Uterus (tissue), 2 donors: ENCODE measurements at regions not wholly inside any gene's neighbourhood (a gene's known extent, or its start where the extent isn't known, plus 50 kb on each side); places are given as distances from the start of the nearest gene placed in this dataset.

Source experiments
- POLR2A ChIP-seq, 2 donors: fragments of 450-650 bp; IDR thresholded peaks; one replicate each; pipeline ENCODE4 v1.6.1; 2016; ENCODE audit warnings: antibody characterized with exemption in 2 of 2, mild to moderate bottlenecking in 1 of 2, moderate library complexity in 1 of 2
- TF ChIP-seq, protein P1 (sequence below), 4 experiments: fragments of 200-600 bp in 2 of 4; fragments of 450-650 bp in 2 of 4; sonication (generic) in 2 of 4; IDR thresholded peaks; one replicate each; pipeline ENCODE4 v1.5.1; 2016 to 2019; ENCODE audit warnings: antibody characterized with exemption in 4 of 4, mild to moderate bottlenecking in 2 of 4, moderate library complexity in 1 of 4

DNA sequence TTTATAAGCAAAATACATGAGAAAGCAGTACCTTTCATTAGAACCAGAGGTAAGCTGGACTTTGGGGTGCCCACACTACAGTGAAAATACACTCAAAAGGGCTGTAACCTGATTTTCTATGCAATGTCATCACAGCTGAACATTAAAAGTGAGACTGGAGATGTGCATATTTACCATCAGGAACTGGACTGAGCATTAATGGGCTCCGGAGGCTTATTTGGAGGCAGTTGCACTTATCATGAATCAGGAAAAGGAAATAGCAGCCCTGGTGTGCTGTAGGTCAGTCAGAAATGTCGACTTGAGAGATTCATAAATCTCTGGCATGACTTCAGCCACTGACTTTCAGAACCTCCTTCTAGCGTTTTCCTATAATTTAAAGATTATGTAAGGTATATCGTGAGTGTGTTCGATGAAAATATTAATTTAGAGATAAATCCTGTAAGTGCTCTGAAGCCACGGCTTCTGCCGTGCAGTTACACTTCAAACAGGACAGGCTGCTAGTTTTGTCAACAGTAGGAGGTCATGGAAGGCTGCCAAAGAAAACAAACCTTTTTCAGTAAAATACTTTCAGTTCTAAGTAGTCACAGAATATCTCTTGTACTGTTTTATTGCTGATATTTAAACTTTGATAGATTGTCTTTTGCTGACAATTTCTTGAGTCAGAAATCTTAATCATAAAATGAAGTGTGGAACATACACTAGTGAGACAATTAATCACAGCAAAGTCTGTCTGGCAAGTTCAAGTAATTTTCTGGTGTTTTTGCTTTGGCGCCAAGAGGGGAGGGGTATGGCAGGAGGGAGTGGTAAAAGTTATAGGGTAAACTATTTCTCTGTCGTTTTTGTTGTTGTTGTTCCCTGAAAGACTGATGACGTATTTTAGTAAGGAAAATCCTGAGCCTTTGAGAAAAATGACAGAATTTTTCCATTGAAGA lies 939.7 kb downstream of the NR2F1-AS1 start:
- TF ChIP-seq POLR2A (IDR thresholded peaks at IDR 0.05), result no peak
- TF ChIP-seq, protein P1, sequence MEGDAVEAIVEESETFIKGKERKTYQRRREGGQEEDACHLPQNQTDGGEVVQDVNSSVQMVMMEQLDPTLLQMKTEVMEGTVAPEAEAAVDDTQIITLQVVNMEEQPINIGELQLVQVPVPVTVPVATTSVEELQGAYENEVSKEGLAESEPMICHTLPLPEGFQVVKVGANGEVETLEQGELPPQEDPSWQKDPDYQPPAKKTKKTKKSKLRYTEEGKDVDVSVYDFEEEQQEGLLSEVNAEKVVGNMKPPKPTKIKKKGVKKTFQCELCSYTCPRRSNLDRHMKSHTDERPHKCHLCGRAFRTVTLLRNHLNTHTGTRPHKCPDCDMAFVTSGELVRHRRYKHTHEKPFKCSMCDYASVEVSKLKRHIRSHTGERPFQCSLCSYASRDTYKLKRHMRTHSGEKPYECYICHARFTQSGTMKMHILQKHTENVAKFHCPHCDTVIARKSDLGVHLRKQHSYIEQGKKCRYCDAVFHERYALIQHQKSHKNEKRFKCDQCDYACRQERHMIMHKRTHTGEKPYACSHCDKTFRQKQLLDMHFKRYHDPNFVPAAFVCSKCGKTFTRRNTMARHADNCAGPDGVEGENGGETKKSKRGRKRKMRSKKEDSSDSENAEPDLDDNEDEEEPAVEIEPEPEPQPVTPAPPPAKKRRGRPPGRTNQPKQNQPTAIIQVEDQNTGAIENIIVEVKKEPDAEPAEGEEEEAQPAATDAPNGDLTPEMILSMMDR (IDR thresholded peaks at IDR 0.05), result no peak
